ENCODE measurements at regions not wholly inside any gene's neighbourhood (a gene's known extent, or its start where the extent isn't known, plus 50 kb on each side); places are given as distances from the start of the nearest gene placed in this dataset.
A peak's percentile ranks its signal among the peaks of the same experiment; 100 is the strongest.

GRCh38 chr13:106736941-106737340 is 169.0 kb upstream of the ARGLU1 start:
- intact Hi-C loops (cut with DNase I) = no loop called here
- DNase-seq = no peak
- no peaks in the 10 kb centered on the region for H3K9me3 ChIP-seq
- WGBS, 2 donors = 51 to 63% methylated on average over 12 of the region's 12 CpGs
- no peak overlapping the region for H3K4me3 ChIP-seq (replicated peaks in 1 of 3)
- TF ChIP-seq CTCF (IDR thresholded peaks at IDR 0.05) (no peak), POLR2A (IDR thresholded peaks at IDR 0.05) (no peak)
- no peaks in the 10 kb centered on the region for H3K36me3 ChIP-seq
- no peak overlapping the region for H3K27ac ChIP-seq
- H3K4me1 ChIP-seq = no peaks in the 10 kb centered on the region
- no peaks in the 10 kb centered on the region for H3K27me3 ChIP-seq

GRCh38 chr13:106734198-106734597 is 166.3 kb upstream of the ARGLU1 start:
- H3K36me3 ChIP-seq = no peaks in the 10 kb centered on the region
- H3K27ac ChIP-seq = no peak overlapping the region
- intact Hi-C loops (cut with DNase I) = no loop called here
- H3K27me3 ChIP-seq = no peaks in the 10 kb centered on the region
- 45 to 48% methylated on average over 6 of the region's 6 CpGs for WGBS, 2 donors
- DNase-seq = peak in 1 of 2 donors; percentile 4
- TF ChIP-seq CTCF (IDR thresholded peaks at IDR 0.05) (no peak), POLR2A (IDR thresholded peaks at IDR 0.05) (no peak)
- no peak overlapping the region for H3K4me3 ChIP-seq (replicated peaks in 1 of 3)
- H3K9me3 ChIP-seq = no peaks in the 10 kb centered on the region
- H3K4me1 ChIP-seq = no peaks in the 10 kb centered on the region

GRCh38 chr13:106723036-106723435 is 155.1 kb upstream of the ARGLU1 start:
- H3K9me3 ChIP-seq = peaks cover 5% of the 10 kb centered on the region
- intact Hi-C loops (cut with DNase I) = no loop called here
- H3K4me1 ChIP-seq = peaks cover 3 to 8% of the 10 kb centered on the region in 2 donors
- WGBS, 2 donors = 88 to 91% methylated on average over 6 of the region's 6 CpGs
- DNase-seq = no peak
- H3K27me3 ChIP-seq = no peaks in the 10 kb centered on the region
- H3K4me3 ChIP-seq (replicated peaks in 1 of 3) = no peak overlapping the region
- H3K27ac ChIP-seq = no peak overlapping the region
- H3K36me3 ChIP-seq = no peaks in the 10 kb centered on the region
- no peak for TF ChIP-seq POLR2A (IDR thresholded peaks at IDR 0.05)
- TF ChIP-seq CTCF (IDR thresholded peaks at IDR 0.05) = no peak

GRCh38 chr13:106722620-106723019 is 154.7 kb upstream of the ARGLU1 start:
- no peak for TF ChIP-seq POLR2A (IDR thresholded peaks at IDR 0.05)
- TF ChIP-seq CTCF (IDR thresholded peaks at IDR 0.05) = no peak
- no peak overlapping the region for H3K27ac ChIP-seq
- no peaks in the 10 kb centered on the region for H3K36me3 ChIP-seq
- peaks cover 5% of the 10 kb centered on the region for H3K9me3 ChIP-seq
- WGBS, 2 donors = 39 to 52% methylated on average over 3 of the region's 3 CpGs
- peaks cover 3 to 8% of the 10 kb centered on the region in 2 donors for H3K4me1 ChIP-seq
- H3K27me3 ChIP-seq = no peaks in the 10 kb centered on the region
- no peak overlapping the region for H3K4me3 ChIP-seq (replicated peaks in 1 of 3)
- intact Hi-C loops (cut with DNase I) = no loop called here
- no peak for DNase-seq

- no peak for TF ChIP-seq POLR2A (IDR thresholded peaks at IDR 0.05)
- TF ChIP-seq CTCF (IDR thresholded peaks at IDR 0.05) = no peak
- WGBS, 2 donors = 89 to 96% methylated on average over 6 of the region's 6 CpGs
- peaks cover 0 to 7% of the 10 kb centered on the region in 2 donors for H3K4me1 ChIP-seq
- no peak overlapping the region for H3K4me3 ChIP-seq (replicated peaks in 1 of 3)
- H3K36me3 ChIP-seq = no peaks in the 10 kb centered on the region
- peaks cover 5% of the 10 kb centered on the region for H3K9me3 ChIP-seq
- H3K27me3 ChIP-seq = no peaks in the 10 kb centered on the region
- H3K27ac ChIP-seq = no peak overlapping the region
- intact Hi-C loops (cut with DNase I) = no loop called here
- DNase-seq = no peak
Measured at GRCh38 chr13:106721599-106721998, 153.7 kb upstream of the ARGLU1 start.

Data from thyroid gland (tissue), 4 donors.